GM19240 (cell line): ENCODE measurements at regions not wholly inside any gene's neighbourhood (a gene's known extent, or its start where the extent isn't known, plus 50 kb on each side); places are given as distances from the start of the nearest gene placed in this dataset.
A peak's percentile ranks its signal among the peaks of the same experiment; 100 is the strongest.

ENCODE experiments used
- DNase-seq: peaks from one replicate; pipeline ENCODE4 v3.0.0; 2011; ENCODE audit warnings: low spot score; ENCODE audit not compliant: insufficient read length

- DNase-seq, result no peak
These were observed 100.7 kb upstream of the TUT7 start for GRCh38 chr9:86454701-86455615.

- DNase-seq, result no peak
These were observed 98.1 kb upstream of the TUT7 start for GRCh38 chr9:86452201-86452828.

DNA sequence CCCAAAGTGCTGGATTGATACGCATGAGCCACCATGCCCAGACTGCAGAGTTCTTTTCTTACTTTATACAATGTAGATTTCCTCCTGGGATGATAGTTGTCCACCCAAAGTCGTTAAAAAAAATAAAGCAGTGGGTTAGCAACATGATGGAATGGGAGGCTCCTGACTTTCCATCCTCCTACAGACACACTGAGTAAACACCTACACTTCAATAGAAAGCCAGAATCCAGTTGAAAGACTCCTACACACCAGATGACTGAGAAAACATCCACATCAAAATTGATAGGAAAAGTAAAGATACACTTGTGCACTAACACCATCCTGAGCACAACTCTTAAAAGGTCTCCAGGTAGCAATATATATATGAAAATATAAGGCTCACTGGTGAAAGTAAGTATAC lies 95.0 kb upstream of the TUT7 start:
- DNase-seq, result no peak

DNA sequence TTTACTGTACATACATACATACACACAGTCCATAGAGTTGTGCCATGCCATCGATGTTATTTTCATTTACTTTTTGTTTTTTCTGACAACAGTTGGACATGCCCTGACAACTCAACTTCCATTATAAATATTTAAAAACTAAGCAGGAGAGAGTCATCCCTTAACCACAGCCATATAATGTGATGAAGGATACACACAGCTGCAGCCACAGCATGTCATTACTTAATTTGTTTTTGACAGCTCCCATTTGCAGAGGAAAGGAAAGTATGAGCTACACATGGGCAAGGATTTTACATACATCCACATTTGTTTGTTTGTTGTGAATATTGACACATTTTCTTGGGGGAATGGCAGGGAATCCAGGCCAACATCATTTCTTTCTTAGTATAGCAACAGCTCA lies 91.5 kb upstream of the TUT7 start:
- DNase-seq, result no peak

- DNase-seq, result no peak
These were observed 89.8 kb upstream of the TUT7 start for GRCh38 chr9:86443992-86444391.

GRCh38 chr9:86434039-86434726 lies 80.0 kb upstream of the TUT7 start:
- DNase-seq, result peak; percentile 4

DNA sequence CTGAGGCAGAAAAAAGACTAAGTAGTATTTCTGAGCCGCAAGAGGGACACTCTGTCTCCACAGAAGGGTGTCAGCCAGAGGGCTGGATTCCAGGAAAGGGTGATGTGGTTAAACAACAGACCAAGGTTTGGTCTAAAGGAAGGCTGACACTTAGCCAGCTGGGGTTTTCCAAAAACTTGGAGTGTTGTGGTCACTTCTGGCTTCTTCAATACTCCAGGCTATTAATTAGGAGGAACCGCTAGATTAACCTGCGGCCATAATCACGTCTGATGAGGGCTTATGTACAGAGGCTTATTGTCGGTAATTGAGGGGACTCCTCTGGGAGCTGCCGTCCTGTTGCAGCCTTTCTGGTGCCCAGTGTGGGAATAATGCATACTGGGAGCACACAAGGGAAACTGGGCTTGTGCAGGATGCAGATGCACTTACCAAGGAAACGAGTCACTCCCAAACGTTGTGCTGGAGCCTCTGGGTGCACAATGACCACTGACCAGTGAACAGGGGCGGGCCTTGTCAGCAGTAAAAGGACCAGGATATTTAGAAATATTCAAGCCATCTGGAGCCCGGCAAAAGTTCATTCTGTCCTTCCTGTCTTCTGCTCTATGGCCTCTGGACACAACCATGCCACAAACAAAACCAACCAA lies 70.2 kb upstream of the TUT7 start:
- no peak for DNase-seq

- DNase-seq, result no peak
These were observed 60.0 kb upstream of the TUT7 start for GRCh38 chr9:86413971-86414880.

DNA sequence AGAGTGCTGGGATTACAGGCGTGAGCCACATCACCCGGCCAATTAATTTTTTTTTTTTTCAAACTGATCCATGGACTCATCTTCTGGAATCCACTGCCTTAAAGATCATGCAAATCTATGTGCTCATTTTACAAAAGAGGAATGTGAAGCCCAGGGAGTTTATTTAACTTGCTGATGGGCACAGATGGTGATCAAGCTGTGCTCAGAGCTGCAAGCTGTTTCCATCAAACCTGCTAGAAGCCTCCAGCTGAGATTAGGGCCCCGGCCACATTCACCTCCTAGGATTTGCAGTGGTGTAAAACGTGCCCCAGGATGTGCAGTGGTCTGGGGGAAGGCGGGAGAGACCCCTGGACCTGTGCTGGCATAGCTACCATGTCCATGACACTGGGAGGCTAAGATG lies 56.1 kb upstream of the TUT7 start:
- no peak for DNase-seq

DNA sequence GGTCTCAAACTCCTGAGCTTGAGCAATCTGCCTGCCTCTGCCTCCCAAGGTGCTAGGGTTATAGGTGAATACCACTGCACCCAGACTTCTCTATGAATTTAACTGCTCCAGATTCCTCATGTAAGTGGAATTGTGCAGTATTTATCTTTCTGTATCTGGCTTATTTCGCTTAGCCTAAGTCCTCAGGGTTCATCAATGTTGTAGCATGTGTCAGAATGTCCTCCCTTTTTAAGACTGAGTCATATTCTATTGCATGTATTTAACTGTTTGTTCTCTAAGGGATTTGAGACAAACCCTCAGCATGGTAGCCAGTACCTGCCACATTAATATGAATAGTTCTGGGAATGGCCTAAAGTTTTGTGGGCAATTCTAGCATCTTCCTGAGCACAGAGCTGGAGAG lies 53.9 kb upstream of the TUT7 start:
- no peak for DNase-seq

- DNase-seq, result no peak
These were observed 52.8 kb upstream of the TUT7 start for GRCh38 chr9:86407022-86407421.

- DNase-seq, result no peak
These were observed 52.2 kb upstream of the TUT7 start for GRCh38 chr9:86406366-86406765.

- no peak for DNase-seq
These were observed 51.7 kb upstream of the TUT7 start for GRCh38 chr9:86405926-86406325.

DNA sequence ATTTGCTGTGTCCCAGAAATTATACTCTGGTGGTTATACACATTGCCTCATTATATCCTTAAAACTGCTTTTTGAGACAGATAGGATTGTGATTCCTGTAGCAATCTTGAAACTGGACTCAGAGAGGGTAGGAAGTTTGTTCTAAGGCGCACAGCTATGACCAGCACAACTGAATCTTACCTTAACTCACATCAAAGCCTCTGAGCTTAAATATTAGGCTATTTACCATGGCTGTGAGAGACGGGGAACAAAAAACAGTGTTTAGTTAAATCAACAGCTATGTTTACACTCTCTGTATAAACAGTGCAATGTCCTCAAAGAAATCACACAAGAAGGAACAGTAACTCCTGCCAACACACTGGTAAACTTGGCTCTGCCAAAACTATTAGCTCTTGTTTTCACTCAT lies 50.9 kb upstream of the TUT7 start:
- no peak for DNase-seq
